Transverse colon (tissue), 4 donors: ENCODE measurements at regions not wholly inside any gene's neighbourhood (a gene's known extent, or its start where the extent isn't known, plus 50 kb on each side); places are given as distances from the start of the nearest gene placed in this dataset.

ENCODE experiments used
- EP300 ChIP-seq: sonication (generic); formaldehyde crosslinking; IDR thresholded peaks from one replicate; pipeline ENCODE4 v1.6.1; 2017; ENCODE audit warnings: antibody characterized with exemption, low read depth
- POLR2A ChIP-seq: fragments of 450-650 bp; IDR thresholded peaks from one replicate; pipeline ENCODE4 v1.6.1; 2016; ENCODE audit warnings: antibody characterized with exemption, mild to moderate bottlenecking, moderate library complexity
- POLR2AphosphoS5 ChIP-seq, 3 donors: sonication (generic); formaldehyde crosslinking; IDR thresholded peaks; one replicate each; pipeline ENCODE4 v1.6.1; 2016; ENCODE audit warnings: antibody characterized with exemption in 3 of 3
- TF ChIP-seq, protein P1 (sequence below), 5 experiments: fragments of 200-600 bp in 3 of 5; fragments of 450-650 bp in 2 of 5; sonication (generic) in 3 of 5; IDR thresholded peaks; 1 replicate in 2 of 5; 2 replicates in 3 of 5; pipeline ENCODE4 v1.5.1; 2016 to 2017; ENCODE audit warnings: antibody characterized with exemption in 5 of 5, inconsistent platforms in 3 of 5, mild to moderate bottlenecking in 2 of 5, moderate library complexity in 1 of 5

DNA sequence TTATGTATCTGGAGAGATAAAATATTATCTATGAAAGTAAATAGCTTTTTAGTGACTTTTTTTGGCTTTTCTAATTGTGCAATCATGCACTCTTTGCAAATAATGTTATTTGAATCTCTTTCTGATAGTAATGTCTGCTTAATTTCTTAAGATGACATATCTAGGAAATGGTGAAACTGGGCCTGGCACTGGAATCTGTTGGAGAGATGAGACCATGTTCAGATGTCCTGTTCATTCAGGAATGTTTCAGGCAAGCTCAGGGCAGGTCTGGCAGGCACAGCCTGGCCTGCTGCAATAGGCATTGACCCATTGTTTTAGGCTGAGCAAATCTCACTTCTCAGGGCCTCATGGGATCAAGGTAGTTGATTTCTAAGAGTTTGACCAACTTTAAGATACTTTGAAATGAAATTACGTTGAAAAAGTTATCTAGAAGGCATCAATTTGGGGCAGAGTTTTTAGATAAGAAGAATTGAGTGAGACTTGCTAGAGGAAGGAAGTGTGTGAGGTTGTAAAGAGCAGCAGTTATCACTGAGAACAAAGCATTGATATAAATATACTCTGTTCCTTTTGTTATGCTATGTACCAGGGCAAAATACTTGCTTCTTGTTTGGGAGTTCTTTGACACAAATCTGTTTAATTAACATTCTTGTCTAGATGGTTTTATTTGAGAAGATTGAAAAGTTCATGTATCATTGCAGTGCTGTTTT is 133.0 kb upstream of the LEF1 start:
- TF ChIP-seq, protein P1, sequence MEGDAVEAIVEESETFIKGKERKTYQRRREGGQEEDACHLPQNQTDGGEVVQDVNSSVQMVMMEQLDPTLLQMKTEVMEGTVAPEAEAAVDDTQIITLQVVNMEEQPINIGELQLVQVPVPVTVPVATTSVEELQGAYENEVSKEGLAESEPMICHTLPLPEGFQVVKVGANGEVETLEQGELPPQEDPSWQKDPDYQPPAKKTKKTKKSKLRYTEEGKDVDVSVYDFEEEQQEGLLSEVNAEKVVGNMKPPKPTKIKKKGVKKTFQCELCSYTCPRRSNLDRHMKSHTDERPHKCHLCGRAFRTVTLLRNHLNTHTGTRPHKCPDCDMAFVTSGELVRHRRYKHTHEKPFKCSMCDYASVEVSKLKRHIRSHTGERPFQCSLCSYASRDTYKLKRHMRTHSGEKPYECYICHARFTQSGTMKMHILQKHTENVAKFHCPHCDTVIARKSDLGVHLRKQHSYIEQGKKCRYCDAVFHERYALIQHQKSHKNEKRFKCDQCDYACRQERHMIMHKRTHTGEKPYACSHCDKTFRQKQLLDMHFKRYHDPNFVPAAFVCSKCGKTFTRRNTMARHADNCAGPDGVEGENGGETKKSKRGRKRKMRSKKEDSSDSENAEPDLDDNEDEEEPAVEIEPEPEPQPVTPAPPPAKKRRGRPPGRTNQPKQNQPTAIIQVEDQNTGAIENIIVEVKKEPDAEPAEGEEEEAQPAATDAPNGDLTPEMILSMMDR (IDR thresholded peaks at IDR 0.05) = no peak
- no peak for TF ChIP-seq EP300
- no peak for TF ChIP-seq POLR2A
- no peak for TF ChIP-seq POLR2AphosphoS5 (IDR thresholded peaks at IDR 0.05)
